ENCODE measurements at regions not wholly inside any gene's neighbourhood (a gene's known extent, or its start where the extent isn't known, plus 50 kb on each side); places are given as distances from the start of the nearest gene placed in this dataset.

- no peak for ATAC-seq (replicated peaks; ENCODE audit: extremely low read depth, poor library complexity, severe bottlenecking)
- Mint-ChIP-seq H3K27me3 (peaks cover 25% of the 10 kb centered on the region), H3K4me3 (no peak overlapping the region), H3K27ac (ENCODE audit: low read depth) (no peak overlapping the region), H3K9me3 (no peaks in the 10 kb centered on the region), H3K4me1 (peaks cover 18% of the 10 kb centered on the region), H3K36me3 (ENCODE audit: insufficient read depth) (no peaks in the 10 kb centered on the region)
- DNase-seq (ENCODE audit: low spot score in 2 of 2) = no peak
These were observed 53.5 kb upstream of the CTTNBP2NL start for GRCh38 chr1:112342558-112342957.

DNA sequence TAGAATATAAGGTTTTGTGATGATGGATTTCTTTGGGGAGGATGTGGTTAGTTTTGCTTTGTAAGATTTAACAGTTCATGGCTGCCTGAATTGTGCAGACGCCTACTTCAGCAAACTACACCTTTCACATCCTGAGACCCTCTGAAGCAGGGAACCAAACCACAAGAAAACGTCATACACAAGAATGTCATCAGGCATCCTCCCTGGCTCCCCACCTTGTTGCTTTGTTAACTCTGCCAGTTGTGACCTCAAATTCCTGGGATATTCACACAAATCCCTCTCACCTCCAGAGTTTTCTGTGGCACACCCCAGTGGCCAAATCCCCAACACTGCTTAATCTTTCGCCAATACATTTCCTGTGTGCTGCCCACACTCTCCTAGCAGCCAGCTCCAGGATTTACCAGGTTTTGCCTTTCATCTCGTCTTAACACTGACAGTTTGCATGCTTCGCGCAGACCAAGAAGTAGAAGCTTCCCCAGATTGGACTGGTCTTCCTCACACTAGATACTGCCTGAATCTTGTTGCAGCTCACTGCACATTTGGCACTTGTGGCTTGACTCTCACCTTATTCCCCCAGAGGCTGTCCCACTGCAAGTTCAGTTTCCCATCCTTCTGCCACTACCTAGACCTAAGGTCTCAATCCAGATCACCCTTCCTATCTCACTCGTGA, 51.1 kb upstream of the CTTNBP2NL start:
- Mint-ChIP-seq H3K36me3 (ENCODE audit: insufficient read depth) (no peaks in the 10 kb centered on the region), H3K27ac (ENCODE audit: low read depth) (peak overlapping the region; percentile 62), H3K4me1 (peaks cover 18% of the 10 kb centered on the region), H3K4me3 (peak overlapping the region; percentile 34), H3K27me3 (peaks cover 4% of the 10 kb centered on the region), H3K9me3 (no peaks in the 10 kb centered on the region)
- ATAC-seq (replicated peaks; ENCODE audit: extremely low read depth, poor library complexity, severe bottlenecking) (peak; percentile 91), DNase-seq (ENCODE audit: low spot score in 2 of 2) (peak in 1 of 2 donors; percentile 13)

Measured in central memory CD8-positive, alpha-beta T cell (primary cell).